ENCODE measurements at regions not wholly inside any gene's neighbourhood (a gene's known extent, or its start where the extent isn't known, plus 50 kb on each side); places are given as distances from the start of the nearest gene placed in this dataset.

GRCh38 chr7:437329-438251 lies 82.1 kb downstream of the PDGFA start:
- TF ChIP-seq CTCF (conservative IDR thresholded peaks at IDR 0.05; ENCODE audit: low read depth, low read length) (no peak), EZH2 (IDR thresholded peaks at IDR 0.05; ENCODE audit: low read length, unreplicated experiment) (no peak)
